HEK293T (cell line): ENCODE measurements at regions not wholly inside any gene's neighbourhood (a gene's known extent, or its start where the extent isn't known, plus 50 kb on each side); places are given as distances from the start of the nearest gene placed in this dataset.

ENCODE experiments used
- FOXK2 ChIP-seq: fragments of 450-650 bp; IDR thresholded peaks from 2 replicates; pipeline ENCODE4 v1.6.1; 2016; ENCODE audit warnings: mild to moderate bottlenecking
- FOXM1 ChIP-seq: fragments of 450-650 bp; IDR thresholded peaks from 2 replicates; pipeline ENCODE4 v1.6.1; 2017; ENCODE audit warnings: mild to moderate bottlenecking, borderline replicate concordance
- HDGF ChIP-seq: fragments of 450-650 bp; IDR thresholded peaks from 2 replicates; pipeline ENCODE4 v1.6.1; 2017; ENCODE audit warnings: antibody characterized with exemption, borderline replicate concordance
- SP1 ChIP-seq: fragments of 450-650 bp; IDR thresholded peaks from 2 replicates; pipeline ENCODE4 v1.6.1; 2017
- SUZ12 ChIP-seq: fragments of 450-650 bp; IDR thresholded peaks from 2 replicates; pipeline ENCODE4 v1.6.1; 2016; ENCODE audit warnings: mild to moderate bottlenecking
- TARDBP ChIP-seq: fragments of 450-650 bp; IDR thresholded peaks from 2 replicates; pipeline ENCODE4 v1.6.1; 2016

DNA sequence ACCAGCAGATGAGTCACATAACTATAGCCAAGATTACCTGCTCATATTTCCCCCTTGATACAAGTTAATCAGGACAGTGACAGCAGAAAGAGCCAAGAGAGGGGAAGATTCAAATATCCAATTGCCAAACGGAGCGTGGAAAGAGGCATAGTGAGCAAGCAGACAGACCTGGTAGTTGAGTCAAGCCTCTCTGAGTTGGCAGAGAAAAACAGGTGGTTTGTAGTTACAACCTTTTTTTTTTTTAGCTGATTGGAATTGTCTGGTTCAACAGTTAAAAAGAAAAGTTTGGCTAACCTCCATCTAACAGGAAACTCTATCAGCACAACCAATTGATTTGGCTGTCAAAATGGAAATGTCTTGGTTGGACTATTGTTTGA lies 272.1 kb downstream of the TLE1 start:
- TF ChIP-seq TARDBP (no peak), SUZ12 (no peak), FOXM1 (no peak), FOXK2 (no peak), SP1 (no peak), HDGF (no peak)
